ENCODE measurements at regions not wholly inside any gene's neighbourhood (a gene's known extent, or its start where the extent isn't known, plus 50 kb on each side); places are given as distances from the start of the nearest gene placed in this dataset.

- TF ChIP-seq CTCF (IDR thresholded peaks at IDR 0.05), result no peak
- TF ChIP-seq POLR2A (IDR thresholded peaks at IDR 0.05), result no peak
Measured at GRCh38 chr13:105821337-105821736, 714.1 kb downstream of the EFNB2 start.
